WTC11 (cell line): ENCODE measurements at regions not wholly inside any gene's neighbourhood (a gene's known extent, or its start where the extent isn't known, plus 50 kb on each side); places are given as distances from the start of the nearest gene placed in this dataset.

Experiments
- ATAC-seq: fragments of 200-7000 bp; cut with Tn5 transposase; 2 replicates; pipeline ENCODE4 v1.10.0; 2021; ENCODE audit warnings: mild to moderate bottlenecking, moderate library complexity
- CTCF ChIA-PET: fragments of 300-600 bp; sonication (Branson Sonifier 250); formaldehyde crosslinking; loops from one replicate; lab custom pipeline; 2021; ENCODE audit warnings: antibody characterized with exemption; lab: Charles Lee
- POLR2A ChIA-PET: fragments of 350-600 bp; sonication (Branson Sonifier 250); formaldehyde crosslinking; loops from one replicate; lab custom pipeline; 2021; ENCODE audit warnings: antibody characterized with exemption; lab: Charles Lee
- DNase-seq: peaks from one replicate; pipeline ENCODE4 v3.0.0; 2021; ENCODE audit warnings: low spot score
- H3K27ac Mint-ChIP-seq: 2 replicates; pipeline ENCODE4 v1.8.0; 2021; ENCODE audit warnings: mixed read lengths
- H3K27me3 Mint-ChIP-seq: 2 replicates; pipeline ENCODE4 v1.8.0; 2021; ENCODE audit warnings: low read depth, mild to moderate bottlenecking, moderate library complexity, mixed read lengths
- H3K36me3 Mint-ChIP-seq: 2 replicates; pipeline ENCODE4 v1.8.0; 2021; ENCODE audit warnings: mixed read lengths
- H3K4me1 Mint-ChIP-seq: 2 replicates; pipeline ENCODE4 v1.8.0; 2022; ENCODE audit warnings: mixed read lengths
- H3K4me3 Mint-ChIP-seq: 2 replicates; pipeline ENCODE4 v1.8.0; 2021; ENCODE audit warnings: mild to moderate bottlenecking, moderate library complexity, mixed read lengths
- H3K9me3 Mint-ChIP-seq: 2 replicates; pipeline ENCODE4 v1.8.0; 2021; ENCODE audit warnings: mixed read lengths
- FOXJ3 ChIP-seq: sonication (generic); formaldehyde crosslinking; IDR thresholded peaks from 2 replicates; pipeline ENCODE4 v1.9.0; 2021; ENCODE audit warnings: missing genetic modification reagents, mild to moderate bottlenecking, borderline replicate concordance
- FOXK1 ChIP-seq: sonication (generic); formaldehyde crosslinking; IDR thresholded peaks from 2 replicates; pipeline ENCODE4 v1.8.0; 2022; ENCODE audit warnings: mild to moderate bottlenecking, moderate library complexity, missing genetic modification reagents
- GTF2I ChIP-seq: fragments of 250-450 bp; sonication (Bioruptor Pico); conservative IDR thresholded peaks from 2 replicates; pipeline ENCODE4 v1.4.0; 2021; ENCODE audit warnings: mild to moderate bottlenecking
- NFATC4 ChIP-seq: fragments of 250-450 bp; sonication (Bioruptor Pico); IDR thresholded peaks from 2 replicates; pipeline ENCODE4 v1.9.0; 2021; ENCODE audit warnings: mild to moderate bottlenecking
- OVOL2 ChIP-seq: fragments of 250-450 bp; sonication (Bioruptor Pico); IDR thresholded peaks from 2 replicates; pipeline ENCODE4 v1.9.0; 2021; ENCODE audit warnings: mild to moderate bottlenecking, borderline replicate concordance
- SMAD3 ChIP-seq: sonication (generic); formaldehyde crosslinking; IDR thresholded peaks from 2 replicates; pipeline ENCODE4 v1.8.0; 2022; ENCODE audit warnings: missing genetic modification reagents, mild to moderate bottlenecking, borderline replicate concordance
- TEAD1 ChIP-seq: sonication (generic); formaldehyde crosslinking; IDR thresholded peaks from 2 replicates; pipeline ENCODE4 v1.8.0; 2022; ENCODE audit warnings: mild to moderate bottlenecking, missing genetic modification reagents
- ZNF219 ChIP-seq: sonication (generic); formaldehyde crosslinking; IDR thresholded peaks from 2 replicates; pipeline ENCODE4 v1.8.0; 2023; ENCODE audit warnings: missing genetic modification reagents, mild to moderate bottlenecking, borderline replicate concordance
- ZNF317 ChIP-seq: sonication (generic); formaldehyde crosslinking; IDR thresholded peaks from 2 replicates; pipeline ENCODE4 v1.8.1; 2023; ENCODE audit warnings: low read depth, mild to moderate bottlenecking, moderate library complexity, missing genetic modification reagents, borderline replicate concordance
- ZNF396 ChIP-seq: fragments of 250-450 bp; sonication (Bioruptor Pico); IDR thresholded peaks from 2 replicates; pipeline ENCODE4 v1.8.0; 2021; ENCODE audit warnings: mild to moderate bottlenecking, moderate library complexity, borderline replicate concordance
- ZNF423 ChIP-seq: fragments of 250-450 bp; sonication (Bioruptor Pico); IDR thresholded peaks from 2 replicates; pipeline ENCODE4 v2.1.2; 2022; ENCODE audit warnings: mild to moderate bottlenecking, moderate library complexity
- TF ChIP-seq, protein P1 (sequence below): sonication (generic); formaldehyde crosslinking; IDR thresholded peaks from 2 replicates; pipeline ENCODE4 v1.8.1; 2023; ENCODE audit warnings: mild to moderate bottlenecking, missing genetic modification reagents, moderate library complexity
- TF ChIP-seq, protein P2 (sequence below): fragments of 250-450 bp; sonication (Bioruptor Pico); IDR thresholded peaks from 2 replicates; pipeline ENCODE4 v2.1.2; 2022; ENCODE audit warnings: mild to moderate bottlenecking, moderate library complexity
- TF ChIP-seq, protein P3 (sequence below): sonication (generic); formaldehyde crosslinking; IDR thresholded peaks from 2 replicates; pipeline ENCODE4 v1.8.1; 2023; ENCODE audit warnings: mild to moderate bottlenecking, missing genetic modification reagents, moderate library complexity
- TF ChIP-seq, protein P4 (sequence below): sonication (generic); formaldehyde crosslinking; IDR thresholded peaks from 2 replicates; pipeline ENCODE4 v1.8.0; 2023; ENCODE audit warnings: missing genetic modification reagents, mild to moderate bottlenecking, borderline replicate concordance
- TF ChIP-seq, protein P5 (sequence below): fragments of 250-450 bp; sonication (Bioruptor Pico); IDR thresholded peaks from 2 replicates; pipeline ENCODE4 v1.9.0; 2021; ENCODE audit warnings: moderate library complexity, mild to moderate bottlenecking, inconsistent platforms, borderline replicate concordance
- TF ChIP-seq, protein P6 (sequence below): fragments of 250-450 bp; sonication (Bioruptor Pico); IDR thresholded peaks from 2 replicates; pipeline ENCODE4 v1.9.0; 2021; ENCODE audit warnings: mild to moderate bottlenecking
- TF ChIP-seq, protein P7 (sequence below): sonication (generic); formaldehyde crosslinking; IDR thresholded peaks from 2 replicates; pipeline ENCODE4 v1.8.1; 2023; ENCODE audit warnings: mild to moderate bottlenecking, moderate library complexity, missing genetic modification reagents
- TF ChIP-seq, protein P8 (sequence below): sonication (generic); formaldehyde crosslinking; conservative IDR thresholded peaks from 2 replicates; pipeline ENCODE4 v1.8.1; 2022; ENCODE audit warnings: mild to moderate bottlenecking, missing genetic modification reagents
- TF ChIP-seq, protein P9 (sequence below): sonication (generic); formaldehyde crosslinking; IDR thresholded peaks from 2 replicates; pipeline ENCODE4 v1.8.0; 2022; ENCODE audit warnings: mild to moderate bottlenecking, missing genetic modification reagents

DNA sequence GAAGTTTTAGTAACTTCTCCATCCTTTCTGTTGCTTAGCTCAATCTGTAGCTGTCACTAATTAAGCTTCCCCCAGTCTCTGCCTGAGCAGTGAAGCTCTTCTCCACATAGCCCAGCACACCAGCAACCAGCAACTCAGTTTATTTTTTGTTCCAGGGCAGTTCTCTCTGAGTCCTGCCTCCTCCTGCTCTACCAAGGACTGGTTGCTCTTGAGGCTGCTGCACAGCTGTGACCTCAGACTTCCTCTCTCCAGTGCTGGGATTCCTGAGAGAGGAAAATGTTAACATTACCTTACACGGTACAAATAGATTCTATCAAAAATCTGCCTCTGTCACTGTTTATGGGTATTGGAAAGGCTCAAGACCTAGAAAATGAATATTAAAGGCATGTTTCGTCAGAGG lies 294.7 kb downstream of the OXSM start:
- 0 out of 2 replicates have a peak, but pooled peaks cover 4% of the 10 kb centered on the region for H3K27me3 Mint-ChIP-seq
- POLR2A ChIA-PET: no interaction called here
- ATAC-seq (no peak), DNase-seq (no peak)
- CTCF ChIA-PET: no interaction called here
- no peaks in the 10 kb centered on the region for H3K4me1 Mint-ChIP-seq
- TF ChIP-seq GTF2I (CRISPR knock-in tag): no peak
- H3K9me3 Mint-ChIP-seq: peaks cover 46% of the 10 kb centered on the region
- H3K27ac Mint-ChIP-seq: no peak overlapping the region
- peaks cover 32% of the 10 kb centered on the region for H3K36me3 Mint-ChIP-seq
- no peak overlapping the region for H3K4me3 Mint-ChIP-seq

DNA sequence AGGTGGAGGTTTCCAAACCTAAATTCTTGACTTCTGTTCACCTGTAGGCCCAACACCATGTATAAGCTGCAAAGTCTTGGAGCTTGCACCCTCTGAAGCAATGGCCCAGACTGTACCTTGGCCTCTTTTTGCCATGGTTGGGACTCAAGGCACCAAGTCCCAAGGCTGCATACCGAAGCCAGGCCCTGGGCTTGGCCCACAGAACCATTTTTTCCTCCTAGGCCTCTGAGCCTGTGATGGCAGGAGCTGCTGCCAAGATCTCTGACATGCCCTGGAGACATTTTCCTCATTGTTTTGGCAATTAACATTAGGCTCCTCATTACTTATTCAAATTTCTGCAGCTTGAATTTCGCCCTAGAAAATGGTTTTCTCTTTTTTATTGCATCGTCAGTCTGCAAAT lies 297.9 kb downstream of the OXSM start:
- Mint-ChIP-seq H3K9me3 (peaks cover 64% of the 10 kb centered on the region), H3K36me3 (peaks cover 35% of the 10 kb centered on the region), H3K27me3 (0 out of 2 replicates have a peak, but pooled peaks cover 4% of the 10 kb centered on the region), H3K27ac (no peak overlapping the region), H3K4me3 (no peak overlapping the region)
- DNase-seq: no peak
- TF ChIP-seq FOXK1: no peak
- no peak for TF ChIP-seq OVOL2 (CRISPR knock-in tag)
- no peak for TF ChIP-seq ZNF219 (CRISPR knock-in tag)
- TF ChIP-seq, protein P1, sequence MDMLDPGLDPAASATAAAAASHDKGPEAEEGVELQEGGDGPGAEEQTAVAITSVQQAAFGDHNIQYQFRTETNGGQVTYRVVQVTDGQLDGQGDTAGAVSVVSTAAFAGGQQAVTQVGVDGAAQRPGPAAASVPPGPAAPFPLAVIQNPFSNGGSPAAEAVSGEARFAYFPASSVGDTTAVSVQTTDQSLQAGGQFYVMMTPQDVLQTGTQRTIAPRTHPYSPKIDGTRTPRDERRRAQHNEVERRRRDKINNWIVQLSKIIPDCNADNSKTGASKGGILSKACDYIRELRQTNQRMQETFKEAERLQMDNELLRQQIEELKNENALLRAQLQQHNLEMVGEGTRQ (CRISPR knock-in tag): no peak
- no peak for TF ChIP-seq FOXJ3 (CRISPR knock-in tag)
- TF ChIP-seq, protein P2, sequence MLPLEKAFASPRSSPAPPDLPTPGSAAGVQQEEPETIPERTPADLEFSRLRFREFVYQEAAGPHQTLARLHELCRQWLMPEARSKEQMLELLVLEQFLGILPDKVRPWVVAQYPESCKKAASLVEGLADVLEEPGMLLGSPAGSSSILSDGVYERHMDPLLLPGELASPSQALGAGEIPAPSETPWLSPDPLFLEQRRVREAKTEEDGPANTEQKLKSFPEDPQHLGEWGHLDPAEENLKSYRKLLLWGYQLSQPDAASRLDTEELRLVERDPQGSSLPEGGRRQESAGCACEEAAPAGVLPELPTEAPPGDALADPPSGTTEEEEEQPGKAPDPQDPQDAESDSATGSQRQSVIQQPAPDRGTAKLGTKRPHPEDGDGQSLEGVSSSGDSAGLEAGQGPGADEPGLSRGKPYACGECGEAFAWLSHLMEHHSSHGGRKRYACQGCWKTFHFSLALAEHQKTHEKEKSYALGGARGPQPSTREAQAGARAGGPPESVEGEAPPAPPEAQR (CRISPR knock-in tag): no peak
- TF ChIP-seq, protein P3, sequence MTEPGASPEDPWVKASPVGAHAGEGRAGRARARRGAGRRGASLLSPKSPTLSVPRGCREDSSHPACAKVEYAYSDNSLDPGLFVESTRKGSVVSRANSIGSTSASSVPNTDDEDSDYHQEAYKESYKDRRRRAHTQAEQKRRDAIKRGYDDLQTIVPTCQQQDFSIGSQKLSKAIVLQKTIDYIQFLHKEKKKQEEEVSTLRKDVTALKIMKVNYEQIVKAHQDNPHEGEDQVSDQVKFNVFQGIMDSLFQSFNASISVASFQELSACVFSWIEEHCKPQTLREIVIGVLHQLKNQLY (CRISPR knock-in tag): no peak
- no peak for TF ChIP-seq SMAD3 (CRISPR knock-in tag)
- TF ChIP-seq ZNF317 (CRISPR knock-in tag): no peak
- TF ChIP-seq, protein P4, sequence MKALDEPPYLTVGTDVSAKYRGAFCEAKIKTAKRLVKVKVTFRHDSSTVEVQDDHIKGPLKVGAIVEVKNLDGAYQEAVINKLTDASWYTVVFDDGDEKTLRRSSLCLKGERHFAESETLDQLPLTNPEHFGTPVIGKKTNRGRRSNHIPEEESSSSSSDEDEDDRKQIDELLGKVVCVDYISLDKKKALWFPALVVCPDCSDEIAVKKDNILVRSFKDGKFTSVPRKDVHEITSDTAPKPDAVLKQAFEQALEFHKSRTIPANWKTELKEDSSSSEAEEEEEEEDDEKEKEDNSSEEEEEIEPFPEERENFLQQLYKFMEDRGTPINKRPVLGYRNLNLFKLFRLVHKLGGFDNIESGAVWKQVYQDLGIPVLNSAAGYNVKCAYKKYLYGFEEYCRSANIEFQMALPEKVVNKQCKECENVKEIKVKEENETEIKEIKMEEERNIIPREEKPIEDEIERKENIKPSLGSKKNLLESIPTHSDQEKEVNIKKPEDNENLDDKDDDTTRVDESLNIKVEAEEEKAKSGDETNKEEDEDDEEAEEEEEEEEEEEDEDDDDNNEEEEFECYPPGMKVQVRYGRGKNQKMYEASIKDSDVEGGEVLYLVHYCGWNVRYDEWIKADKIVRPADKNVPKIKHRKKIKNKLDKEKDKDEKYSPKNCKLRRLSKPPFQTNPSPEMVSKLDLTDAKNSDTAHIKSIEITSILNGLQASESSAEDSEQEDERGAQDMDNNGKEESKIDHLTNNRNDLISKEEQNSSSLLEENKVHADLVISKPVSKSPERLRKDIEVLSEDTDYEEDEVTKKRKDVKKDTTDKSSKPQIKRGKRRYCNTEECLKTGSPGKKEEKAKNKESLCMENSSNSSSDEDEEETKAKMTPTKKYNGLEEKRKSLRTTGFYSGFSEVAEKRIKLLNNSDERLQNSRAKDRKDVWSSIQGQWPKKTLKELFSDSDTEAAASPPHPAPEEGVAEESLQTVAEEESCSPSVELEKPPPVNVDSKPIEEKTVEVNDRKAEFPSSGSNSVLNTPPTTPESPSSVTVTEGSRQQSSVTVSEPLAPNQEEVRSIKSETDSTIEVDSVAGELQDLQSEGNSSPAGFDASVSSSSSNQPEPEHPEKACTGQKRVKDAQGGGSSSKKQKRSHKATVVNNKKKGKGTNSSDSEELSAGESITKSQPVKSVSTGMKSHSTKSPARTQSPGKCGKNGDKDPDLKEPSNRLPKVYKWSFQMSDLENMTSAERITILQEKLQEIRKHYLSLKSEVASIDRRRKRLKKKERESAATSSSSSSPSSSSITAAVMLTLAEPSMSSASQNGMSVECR (CRISPR knock-in tag): no peak
- TF ChIP-seq, protein P5, sequence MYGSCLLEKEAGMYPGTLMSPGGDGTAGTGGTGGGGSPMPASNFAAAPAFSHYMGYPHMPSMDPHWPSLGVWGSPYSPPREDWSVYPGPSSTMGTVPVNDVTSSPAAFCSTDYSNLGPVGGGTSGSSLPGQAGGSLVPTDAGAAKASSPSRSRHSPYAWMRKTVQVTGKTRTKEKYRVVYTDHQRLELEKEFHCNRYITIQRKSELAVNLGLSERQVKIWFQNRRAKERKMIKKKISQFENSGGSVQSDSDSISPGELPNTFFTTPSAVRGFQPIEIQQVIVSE (CRISPR knock-in tag): no peak
- no peak for TF ChIP-seq NFATC4 (CRISPR knock-in tag)
- TF ChIP-seq, protein P6, sequence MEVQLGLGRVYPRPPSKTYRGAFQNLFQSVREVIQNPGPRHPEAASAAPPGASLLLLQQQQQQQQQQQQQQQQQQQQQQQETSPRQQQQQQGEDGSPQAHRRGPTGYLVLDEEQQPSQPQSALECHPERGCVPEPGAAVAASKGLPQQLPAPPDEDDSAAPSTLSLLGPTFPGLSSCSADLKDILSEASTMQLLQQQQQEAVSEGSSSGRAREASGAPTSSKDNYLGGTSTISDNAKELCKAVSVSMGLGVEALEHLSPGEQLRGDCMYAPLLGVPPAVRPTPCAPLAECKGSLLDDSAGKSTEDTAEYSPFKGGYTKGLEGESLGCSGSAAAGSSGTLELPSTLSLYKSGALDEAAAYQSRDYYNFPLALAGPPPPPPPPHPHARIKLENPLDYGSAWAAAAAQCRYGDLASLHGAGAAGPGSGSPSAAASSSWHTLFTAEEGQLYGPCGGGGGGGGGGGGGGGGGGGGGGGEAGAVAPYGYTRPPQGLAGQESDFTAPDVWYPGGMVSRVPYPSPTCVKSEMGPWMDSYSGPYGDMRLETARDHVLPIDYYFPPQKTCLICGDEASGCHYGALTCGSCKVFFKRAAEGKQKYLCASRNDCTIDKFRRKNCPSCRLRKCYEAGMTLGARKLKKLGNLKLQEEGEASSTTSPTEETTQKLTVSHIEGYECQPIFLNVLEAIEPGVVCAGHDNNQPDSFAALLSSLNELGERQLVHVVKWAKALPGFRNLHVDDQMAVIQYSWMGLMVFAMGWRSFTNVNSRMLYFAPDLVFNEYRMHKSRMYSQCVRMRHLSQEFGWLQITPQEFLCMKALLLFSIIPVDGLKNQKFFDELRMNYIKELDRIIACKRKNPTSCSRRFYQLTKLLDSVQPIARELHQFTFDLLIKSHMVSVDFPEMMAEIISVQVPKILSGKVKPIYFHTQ (CRISPR knock-in tag): no peak
- TF ChIP-seq, protein P7, sequence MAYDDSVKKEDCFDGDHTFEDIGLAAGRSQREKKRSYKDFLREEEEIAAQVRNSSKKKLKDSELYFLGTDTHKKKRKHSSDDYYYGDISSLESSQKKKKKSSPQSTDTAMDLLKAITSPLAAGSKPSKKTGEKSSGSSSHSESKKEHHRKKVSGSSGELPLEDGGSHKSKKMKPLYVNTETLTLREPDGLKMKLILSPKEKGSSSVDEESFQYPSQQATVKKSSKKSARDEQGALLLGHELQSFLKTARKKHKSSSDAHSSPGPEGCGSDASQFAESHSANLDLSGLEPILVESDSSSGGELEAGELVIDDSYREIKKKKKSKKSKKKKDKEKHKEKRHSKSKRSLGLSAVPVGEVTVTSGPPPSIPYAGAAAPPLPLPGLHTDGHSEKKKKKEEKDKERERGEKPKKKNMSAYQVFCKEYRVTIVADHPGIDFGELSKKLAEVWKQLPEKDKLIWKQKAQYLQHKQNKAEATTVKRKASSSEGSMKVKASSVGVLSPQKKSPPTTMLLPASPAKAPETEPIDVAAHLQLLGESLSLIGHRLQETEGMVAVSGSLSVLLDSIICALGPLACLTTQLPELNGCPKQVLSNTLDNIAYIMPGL: no peak
- TF ChIP-seq ZNF396: no peak
- TF ChIP-seq, protein P8, sequence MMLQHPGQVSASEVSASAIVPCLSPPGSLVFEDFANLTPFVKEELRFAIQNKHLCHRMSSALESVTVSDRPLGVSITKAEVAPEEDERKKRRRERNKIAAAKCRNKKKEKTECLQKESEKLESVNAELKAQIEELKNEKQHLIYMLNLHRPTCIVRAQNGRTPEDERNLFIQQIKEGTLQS: no peak
- TF ChIP-seq, protein P9, sequence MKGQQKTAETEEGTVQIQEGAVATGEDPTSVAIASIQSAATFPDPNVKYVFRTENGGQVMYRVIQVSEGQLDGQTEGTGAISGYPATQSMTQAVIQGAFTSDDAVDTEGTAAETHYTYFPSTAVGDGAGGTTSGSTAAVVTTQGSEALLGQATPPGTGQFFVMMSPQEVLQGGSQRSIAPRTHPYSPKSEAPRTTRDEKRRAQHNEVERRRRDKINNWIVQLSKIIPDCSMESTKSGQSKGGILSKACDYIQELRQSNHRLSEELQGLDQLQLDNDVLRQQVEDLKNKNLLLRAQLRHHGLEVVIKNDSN (CRISPR knock-in tag): no peak
- no peak for TF ChIP-seq ZNF423
- no peak for TF ChIP-seq TEAD1 (CRISPR knock-in tag)
- TF ChIP-seq, all 79 proteins: peak for 0
- CTCF ChIA-PET: no interaction called here
- H3K4me1 Mint-ChIP-seq: no peaks in the 10 kb centered on the region
- ATAC-seq: no peak
- POLR2A ChIA-PET: interaction anchor here (0.6 kb wide), 1 partner anchor 753 kb away, joined by 3 read pairs; no protein-coding TSS in a partner anchor
